GM23338 (cell line): ENCODE measurements at regions not wholly inside any gene's neighbourhood (a gene's known extent, or its start where the extent isn't known, plus 50 kb on each side); places are given as distances from the start of the nearest gene placed in this dataset.

Source experiments
- ATAC-seq: fragments of 200-7000 bp; cut with Tn5 transposase; 3 replicates; pipeline ENCODE4 v1.9.1; 2020
- DNase-seq: peaks from one replicate; pipeline ENCODE4 v3.0.0-alpha.2; 2015; ENCODE audit warnings: low spot score
- H2AFZ ChIP-seq: fragments of 200-600 bp; sonication (generic); 2 replicates; pipeline ENCODE4 v1.8.0; 2016; ENCODE audit warnings: antibody characterized with exemption, mild to moderate bottlenecking, moderate library complexity
- H3F3A ChIP-seq: fragments of 200-600 bp; sonication (generic); replicated peaks from 2 replicates; pipeline ENCODE4 v1.8.0; 2017; ENCODE audit warnings: antibody characterized with exemption, mixed run types, low read depth
- H3K27ac ChIP-seq: fragments of 200-600 bp; sonication (generic); 2 replicates; pipeline ENCODE4 v1.6.1; 2016; ENCODE audit warnings: low read depth
- H3K27me3 ChIP-seq: fragments of 200-600 bp; sonication (generic); 2 replicates; pipeline ENCODE4 v1.8.0; 2016; ENCODE audit warnings: mild to moderate bottlenecking, mixed run types, moderate library complexity; ENCODE audit not compliant: insufficient read depth
- H3K36me3 ChIP-seq: fragments of 200-600 bp; sonication (generic); 2 replicates; pipeline ENCODE4 v1.8.0; 2016; ENCODE audit warnings: mild to moderate bottlenecking; ENCODE audit not compliant: insufficient read depth
- H3K4me1 ChIP-seq: fragments of 200-600 bp; sonication (generic); 2 replicates; pipeline ENCODE4 v1.8.0; 2016; ENCODE audit warnings: mild to moderate bottlenecking, moderate library complexity; ENCODE audit not compliant: insufficient read depth
- H3K4me2 ChIP-seq: fragments of 200-600 bp; sonication (generic); 2 replicates; pipeline ENCODE4 v1.7.1; 2017; ENCODE audit warnings: mixed run types
- H3K4me3 ChIP-seq: fragments of 200-600 bp; sonication (generic); 2 replicates; pipeline ENCODE4 v1.6.1; 2016; ENCODE audit warnings: mixed run types
- H3K79me2 ChIP-seq: fragments of 200-600 bp; sonication (generic); replicated peaks from 2 replicates; pipeline ENCODE4 v1.8.0; 2017; ENCODE audit warnings: mild to moderate bottlenecking; ENCODE audit not compliant: insufficient read depth
- H3K9me2 ChIP-seq: fragments of 200-600 bp; sonication (generic); 2 replicates; pipeline ENCODE4 v1.8.0; 2017; ENCODE audit not compliant: insufficient read depth
- H4K20me1 ChIP-seq: fragments of 200-600 bp; sonication (generic); replicated peaks from 2 replicates; pipeline ENCODE4 v1.8.0; 2017; ENCODE audit warnings: mild to moderate bottlenecking; ENCODE audit not compliant: insufficient read depth
- H3K27ac Mint-ChIP-seq: 2 replicates; pipeline ENCODE4 v1.8.0; 2020; ENCODE audit warnings: inconsistent platforms, mild to moderate bottlenecking, moderate library complexity, mixed read lengths
- H3K27me3 Mint-ChIP-seq: 3 replicates; pipeline ENCODE4 v1.8.0; 2022; ENCODE audit warnings: low read depth, mild to moderate bottlenecking, moderate library complexity, mixed read lengths, inconsistent platforms; ENCODE audit not compliant: insufficient read depth, poor library complexity
- H3K36me3 Mint-ChIP-seq: 3 replicates; pipeline ENCODE4 v1.8.0; 2021; ENCODE audit warnings: low read depth, mild to moderate bottlenecking, inconsistent platforms, moderate library complexity, mixed read lengths
- H3K4me1 Mint-ChIP-seq: 3 replicates; pipeline ENCODE4 v1.8.0; 2020; ENCODE audit warnings: mild to moderate bottlenecking, inconsistent platforms, mixed read lengths
- H3K4me3 Mint-ChIP-seq: 3 replicates; pipeline ENCODE4 v1.8.0; 2021; ENCODE audit warnings: moderate library complexity, mild to moderate bottlenecking, inconsistent platforms, mixed read lengths
- H3K9me3 Mint-ChIP-seq: 3 replicates; pipeline ENCODE4 v1.8.0; 2020; ENCODE audit warnings: moderate library complexity, mild to moderate bottlenecking, inconsistent platforms, mixed read lengths
- CREB1 ChIP-seq: fragments of 250-450 bp; sonication (Bioruptor Pico); IDR thresholded peaks from 2 replicates; pipeline ENCODE4 v1.5.0; 2020; ENCODE audit warnings: low read depth, mild to moderate bottlenecking, moderate library complexity
- EZH2 ChIP-seq: fragments of 200-600 bp; sonication (generic); IDR thresholded peaks from one replicate; pipeline ENCODE4 v1.8.0; 2017; ENCODE audit warnings: antibody characterized with exemption, mild to moderate bottlenecking, low read depth; ENCODE audit not compliant: unreplicated experiment
- EZH2phosphoT487 ChIP-seq: fragments of 200-600 bp; sonication (generic); IDR thresholded peaks from one replicate; pipeline ENCODE4 v1.8.1; 2018; ENCODE audit warnings: antibody characterized with exemption; ENCODE audit not compliant: unreplicated experiment
- JUNB ChIP-seq: IDR thresholded peaks from one replicate; pipeline ENCODE4 v1.6.1; 2016; ENCODE audit warnings: antibody characterized with exemption; ENCODE audit not compliant: unreplicated experiment
- POLR2AphosphoS5 ChIP-seq: IDR thresholded peaks from 2 replicates; pipeline ENCODE4 v1.6.1; 2016; ENCODE audit warnings: antibody characterized with exemption, low read depth
- ZNF331 ChIP-seq: fragments of 250-450 bp; sonication (Bioruptor Pico); IDR thresholded peaks from 2 replicates; pipeline ENCODE4 v1.5.0; 2020; ENCODE audit warnings: low read depth, mild to moderate bottlenecking, moderate library complexity
- TF ChIP-seq, protein P1 (sequence below): fragments of 250-450 bp; sonication (Bioruptor Pico); IDR thresholded peaks from 2 replicates; pipeline ENCODE4 v1.5.0; 2020; ENCODE audit warnings: mild to moderate bottlenecking, moderate library complexity
- TF ChIP-seq, protein P2 (sequence below), 2 experiments: fragments of 200-600 bp in 1 of 2; sonication (generic) in 1 of 2; conservative IDR thresholded peaks; 2 replicates each; pipeline versions ENCODE4 v1.5.1 to v1.6.1; 2016 to 2017; ENCODE audit warnings: antibody characterized with exemption in 2 of 2, low read depth in 2 of 2, mild to moderate bottlenecking in 2 of 2, moderate library complexity in 1 of 2
- TF ChIP-seq, protein P3 (sequence below): IDR thresholded peaks from one replicate; pipeline ENCODE4 v1.6.1; 2018; ENCODE audit warnings: antibody characterized with exemption; ENCODE audit not compliant: unreplicated experiment
- TF ChIP-seq, protein P4 (sequence below): IDR thresholded peaks from 2 replicates; pipeline ENCODE4 v1.6.1; 2016; ENCODE audit warnings: antibody characterized with exemption

DNA sequence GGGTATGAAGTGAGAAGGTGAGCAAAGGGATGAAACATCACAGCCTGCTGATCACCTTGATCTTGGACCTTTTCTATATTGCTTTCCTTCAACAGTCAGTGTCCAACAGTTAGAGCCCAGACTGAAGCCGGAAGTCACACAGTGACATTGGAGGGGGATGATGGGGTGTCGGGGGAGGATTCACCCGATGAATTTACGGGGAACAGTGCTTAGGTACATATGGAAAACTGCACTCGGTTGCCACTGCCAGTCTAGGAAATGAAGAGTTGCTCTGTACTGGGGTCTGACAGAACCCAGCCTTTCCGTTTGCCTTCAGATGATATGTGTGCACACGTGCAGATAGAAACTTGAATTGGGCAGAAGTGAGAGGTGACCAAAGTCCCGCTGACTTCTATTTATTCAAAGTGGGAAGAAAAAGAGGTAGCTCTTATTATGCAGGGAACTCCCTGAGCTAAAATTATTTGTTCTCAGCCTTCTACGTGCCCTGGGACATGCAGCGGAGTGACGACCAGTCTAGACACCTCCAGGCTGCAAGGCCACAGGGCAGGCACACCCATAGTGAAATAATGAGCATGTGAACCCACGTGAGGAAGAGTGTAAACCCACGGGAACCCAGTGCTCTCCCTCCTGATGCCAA is 107.2 kb upstream of the INHBA start (continued):
- TF ChIP-seq, protein P1, sequence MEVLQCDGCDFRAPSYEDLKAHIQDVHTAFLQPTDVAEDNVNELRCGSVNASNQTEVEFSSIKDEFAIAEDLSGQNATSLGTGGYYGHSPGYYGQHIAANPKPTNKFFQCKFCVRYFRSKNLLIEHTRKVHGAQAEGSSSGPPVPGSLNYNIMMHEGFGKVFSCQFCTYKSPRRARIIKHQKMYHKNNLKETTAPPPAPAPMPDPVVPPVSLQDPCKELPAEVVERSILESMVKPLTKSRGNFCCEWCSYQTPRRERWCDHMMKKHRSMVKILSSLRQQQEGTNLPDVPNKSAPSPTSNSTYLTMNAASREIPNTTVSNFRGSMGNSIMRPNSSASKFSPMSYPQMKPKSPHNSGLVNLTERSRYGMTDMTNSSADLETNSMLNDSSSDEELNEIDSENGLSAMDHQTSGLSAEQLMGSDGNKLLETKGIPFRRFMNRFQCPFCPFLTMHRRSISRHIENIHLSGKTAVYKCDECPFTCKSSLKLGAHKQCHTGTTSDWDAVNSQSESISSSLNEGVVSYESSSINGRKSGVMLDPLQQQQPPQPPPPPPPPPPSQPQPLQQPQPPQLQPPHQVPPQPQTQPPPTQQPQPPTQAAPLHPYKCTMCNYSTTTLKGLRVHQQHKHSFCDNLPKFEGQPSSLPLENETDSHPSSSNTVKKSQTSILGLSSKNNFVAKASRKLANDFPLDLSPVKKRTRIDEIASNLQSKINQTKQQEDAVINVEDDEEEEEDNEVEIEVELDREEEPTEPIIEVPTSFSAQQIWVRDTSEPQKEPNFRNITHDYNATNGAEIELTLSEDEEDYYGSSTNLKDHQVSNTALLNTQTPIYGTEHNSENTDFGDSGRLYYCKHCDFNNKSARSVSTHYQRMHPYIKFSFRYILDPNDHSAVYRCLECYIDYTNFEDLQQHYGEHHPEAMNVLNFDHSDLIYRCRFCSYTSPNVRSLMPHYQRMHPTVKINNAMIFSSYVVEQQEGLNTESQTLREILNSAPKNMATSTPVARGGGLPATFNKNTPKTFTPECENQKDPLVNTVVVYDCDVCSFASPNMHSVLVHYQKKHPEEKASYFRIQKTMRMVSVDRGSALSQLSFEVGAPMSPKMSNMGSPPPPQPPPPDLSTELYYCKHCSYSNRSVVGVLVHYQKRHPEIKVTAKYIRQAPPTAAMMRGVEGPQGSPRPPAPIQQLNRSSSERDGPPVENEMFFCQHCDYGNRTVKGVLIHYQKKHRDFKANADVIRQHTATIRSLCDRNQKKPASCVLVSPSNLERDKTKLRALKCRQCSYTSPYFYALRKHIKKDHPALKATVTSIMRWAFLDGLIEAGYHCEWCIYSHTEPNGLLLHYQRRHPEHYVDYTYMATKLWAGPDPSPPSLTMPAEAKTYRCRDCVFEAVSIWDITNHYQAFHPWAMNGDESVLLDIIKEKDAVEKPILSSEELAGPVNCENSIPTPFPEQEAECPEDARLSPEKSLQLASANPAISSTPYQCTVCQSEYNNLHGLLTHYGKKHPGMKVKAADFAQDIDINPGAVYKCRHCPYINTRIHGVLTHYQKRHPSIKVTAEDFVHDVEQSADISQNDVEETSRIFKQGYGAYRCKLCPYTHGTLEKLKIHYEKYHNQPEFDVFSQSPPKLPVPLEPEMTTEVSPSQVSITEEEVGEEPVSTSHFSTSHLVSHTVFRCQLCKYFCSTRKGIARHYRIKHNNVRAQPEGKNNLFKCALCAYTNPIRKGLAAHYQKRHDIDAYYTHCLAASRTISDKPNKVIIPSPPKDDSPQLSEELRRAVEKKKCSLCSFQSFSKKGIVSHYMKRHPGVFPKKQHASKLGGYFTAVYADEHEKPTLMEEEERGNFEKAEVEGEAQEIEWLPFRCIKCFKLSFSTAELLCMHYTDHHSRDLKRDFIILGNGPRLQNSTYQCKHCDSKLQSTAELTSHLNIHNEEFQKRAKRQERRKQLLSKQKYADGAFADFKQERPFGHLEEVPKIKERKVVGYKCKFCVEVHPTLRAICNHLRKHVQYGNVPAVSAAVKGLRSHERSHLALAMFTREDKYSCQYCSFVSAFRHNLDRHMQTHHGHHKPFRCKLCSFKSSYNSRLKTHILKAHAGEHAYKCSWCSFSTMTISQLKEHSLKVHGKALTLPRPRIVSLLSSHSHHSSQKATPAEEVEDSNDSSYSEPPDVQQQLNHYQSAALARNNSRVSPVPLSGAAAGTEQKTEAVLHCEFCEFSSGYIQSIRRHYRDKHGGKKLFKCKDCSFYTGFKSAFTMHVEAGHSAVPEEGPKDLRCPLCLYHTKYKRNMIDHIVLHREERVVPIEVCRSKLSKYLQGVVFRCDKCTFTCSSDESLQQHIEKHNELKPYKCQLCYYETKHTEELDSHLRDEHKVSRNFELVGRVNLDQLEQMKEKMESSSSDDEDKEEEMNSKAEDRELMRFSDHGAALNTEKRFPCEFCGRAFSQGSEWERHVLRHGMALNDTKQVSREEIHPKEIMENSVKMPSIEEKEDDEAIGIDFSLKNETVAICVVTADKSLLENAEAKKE (CRISPR knock-in tag), result no peak
- TF ChIP-seq ZNF331 (no peak), CREB1 (CRISPR knock-in tag) (no peak), EZH2 (no peak)
- TF ChIP-seq, protein P2, sequence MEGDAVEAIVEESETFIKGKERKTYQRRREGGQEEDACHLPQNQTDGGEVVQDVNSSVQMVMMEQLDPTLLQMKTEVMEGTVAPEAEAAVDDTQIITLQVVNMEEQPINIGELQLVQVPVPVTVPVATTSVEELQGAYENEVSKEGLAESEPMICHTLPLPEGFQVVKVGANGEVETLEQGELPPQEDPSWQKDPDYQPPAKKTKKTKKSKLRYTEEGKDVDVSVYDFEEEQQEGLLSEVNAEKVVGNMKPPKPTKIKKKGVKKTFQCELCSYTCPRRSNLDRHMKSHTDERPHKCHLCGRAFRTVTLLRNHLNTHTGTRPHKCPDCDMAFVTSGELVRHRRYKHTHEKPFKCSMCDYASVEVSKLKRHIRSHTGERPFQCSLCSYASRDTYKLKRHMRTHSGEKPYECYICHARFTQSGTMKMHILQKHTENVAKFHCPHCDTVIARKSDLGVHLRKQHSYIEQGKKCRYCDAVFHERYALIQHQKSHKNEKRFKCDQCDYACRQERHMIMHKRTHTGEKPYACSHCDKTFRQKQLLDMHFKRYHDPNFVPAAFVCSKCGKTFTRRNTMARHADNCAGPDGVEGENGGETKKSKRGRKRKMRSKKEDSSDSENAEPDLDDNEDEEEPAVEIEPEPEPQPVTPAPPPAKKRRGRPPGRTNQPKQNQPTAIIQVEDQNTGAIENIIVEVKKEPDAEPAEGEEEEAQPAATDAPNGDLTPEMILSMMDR (conservative IDR thresholded peaks at IDR 0.05; ENCODE audit: low read depth in 2 of 2), result no peak

DNA sequence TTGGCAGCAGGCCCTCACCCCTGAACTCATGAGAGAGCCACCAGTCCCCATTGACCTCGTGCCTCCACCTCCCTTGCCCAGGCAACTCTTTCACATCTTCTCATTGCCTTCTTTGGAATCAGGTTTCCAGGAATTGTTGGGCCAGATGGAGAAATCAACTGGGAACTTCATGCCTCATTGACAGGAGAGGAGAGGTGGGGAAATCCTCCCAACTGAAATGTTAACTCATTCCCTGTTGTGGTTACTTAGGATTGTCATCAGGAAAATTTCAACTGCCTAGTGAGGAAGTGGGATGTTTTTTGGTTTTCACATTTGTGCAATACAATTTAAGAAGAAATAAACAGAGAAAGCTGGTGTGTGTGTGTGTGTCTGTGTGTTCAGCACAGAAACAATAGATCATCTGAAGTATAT is 106.6 kb upstream of the INHBA start:
- peaks cover 24% of the 10 kb centered on the region for H3K36me3 Mint-ChIP-seq
- H3K36me3 ChIP-seq, result 0 out of 2 replicates have a peak, but pooled peaks cover 6% of the 10 kb centered on the region
- no peaks in the 10 kb centered on the region for H3K79me2 ChIP-seq
- H3K4me2 ChIP-seq, result no peak overlapping the region
- no peaks in the 10 kb centered on the region for H3F3A ChIP-seq
- H3K27ac ChIP-seq, result peak overlapping the region; percentile 80; the same call in 1 of the 2 replicates
- peaks cover 2% of the 10 kb centered on the region for H3K27me3 Mint-ChIP-seq
- peaks cover 22% of the 10 kb centered on the region for H3K9me3 Mint-ChIP-seq
- no peak for TF ChIP-seq ZNF331
- TF ChIP-seq CREB1 (CRISPR knock-in tag), result no peak
- TF ChIP-seq, protein P3, sequence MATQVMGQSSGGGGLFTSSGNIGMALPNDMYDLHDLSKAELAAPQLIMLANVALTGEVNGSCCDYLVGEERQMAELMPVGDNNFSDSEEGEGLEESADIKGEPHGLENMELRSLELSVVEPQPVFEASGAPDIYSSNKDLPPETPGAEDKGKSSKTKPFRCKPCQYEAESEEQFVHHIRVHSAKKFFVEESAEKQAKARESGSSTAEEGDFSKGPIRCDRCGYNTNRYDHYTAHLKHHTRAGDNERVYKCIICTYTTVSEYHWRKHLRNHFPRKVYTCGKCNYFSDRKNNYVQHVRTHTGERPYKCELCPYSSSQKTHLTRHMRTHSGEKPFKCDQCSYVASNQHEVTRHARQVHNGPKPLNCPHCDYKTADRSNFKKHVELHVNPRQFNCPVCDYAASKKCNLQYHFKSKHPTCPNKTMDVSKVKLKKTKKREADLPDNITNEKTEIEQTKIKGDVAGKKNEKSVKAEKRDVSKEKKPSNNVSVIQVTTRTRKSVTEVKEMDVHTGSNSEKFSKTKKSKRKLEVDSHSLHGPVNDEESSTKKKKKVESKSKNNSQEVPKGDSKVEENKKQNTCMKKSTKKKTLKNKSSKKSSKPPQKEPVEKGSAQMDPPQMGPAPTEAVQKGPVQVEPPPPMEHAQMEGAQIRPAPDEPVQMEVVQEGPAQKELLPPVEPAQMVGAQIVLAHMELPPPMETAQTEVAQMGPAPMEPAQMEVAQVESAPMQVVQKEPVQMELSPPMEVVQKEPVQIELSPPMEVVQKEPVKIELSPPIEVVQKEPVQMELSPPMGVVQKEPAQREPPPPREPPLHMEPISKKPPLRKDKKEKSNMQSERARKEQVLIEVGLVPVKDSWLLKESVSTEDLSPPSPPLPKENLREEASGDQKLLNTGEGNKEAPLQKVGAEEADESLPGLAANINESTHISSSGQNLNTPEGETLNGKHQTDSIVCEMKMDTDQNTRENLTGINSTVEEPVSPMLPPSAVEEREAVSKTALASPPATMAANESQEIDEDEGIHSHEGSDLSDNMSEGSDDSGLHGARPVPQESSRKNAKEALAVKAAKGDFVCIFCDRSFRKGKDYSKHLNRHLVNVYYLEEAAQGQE, result no peak
- no peak for TF ChIP-seq POLR2AphosphoS5
- TF ChIP-seq JUNB, result no peak
- TF ChIP-seq EZH2, result no peak
- TF ChIP-seq EZH2phosphoT487, result no peak
- TF ChIP-seq, protein P4, sequence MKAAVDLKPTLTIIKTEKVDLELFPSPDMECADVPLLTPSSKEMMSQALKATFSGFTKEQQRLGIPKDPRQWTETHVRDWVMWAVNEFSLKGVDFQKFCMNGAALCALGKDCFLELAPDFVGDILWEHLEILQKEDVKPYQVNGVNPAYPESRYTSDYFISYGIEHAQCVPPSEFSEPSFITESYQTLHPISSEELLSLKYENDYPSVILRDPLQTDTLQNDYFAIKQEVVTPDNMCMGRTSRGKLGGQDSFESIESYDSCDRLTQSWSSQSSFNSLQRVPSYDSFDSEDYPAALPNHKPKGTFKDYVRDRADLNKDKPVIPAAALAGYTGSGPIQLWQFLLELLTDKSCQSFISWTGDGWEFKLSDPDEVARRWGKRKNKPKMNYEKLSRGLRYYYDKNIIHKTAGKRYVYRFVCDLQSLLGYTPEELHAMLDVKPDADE, result no peak
- no peak for DNase-seq
- ATAC-seq, result no peak
- no peaks in the 10 kb centered on the region for H3K9me2 ChIP-seq
- no peaks in the 10 kb centered on the region for H3K27me3 ChIP-seq
- H2AFZ ChIP-seq, result no peak overlapping the region
- H3K4me3 ChIP-seq, result no peak overlapping the region
- H3K4me1 Mint-ChIP-seq, result peaks cover 35% of the 10 kb centered on the region
- peaks cover 8% of the 10 kb centered on the region for H3K4me1 ChIP-seq
- 0 out of 2 replicates have a peak overlapping the region, but pooled peaks have one; percentile 60 for H3K27ac Mint-ChIP-seq
- H3K4me3 Mint-ChIP-seq, result no peak overlapping the region
- no peaks in the 10 kb centered on the region for H4K20me1 ChIP-seq
